ENCODE measurements at regions not wholly inside any gene's neighbourhood (a gene's known extent, or its start where the extent isn't known, plus 50 kb on each side); places are given as distances from the start of the nearest gene placed in this dataset.

- no peaks in the 10 kb centered on the region for H3K36me3 ChIP-seq
- H3K4me3 ChIP-seq = no peak overlapping the region
- DNase-seq = peak in 1 of 2 donors; percentile 13
- H3K4me1 ChIP-seq = no peaks in the 10 kb centered on the region
- no peaks in the 10 kb centered on the region for H3K9me3 ChIP-seq
- H3K27me3 ChIP-seq = no peaks in the 10 kb centered on the region
- intact Hi-C loops (cut with DNase I; ENCODE audit: low total_unique reads) = no loop called here
- no peak for TF ChIP-seq CTCF (IDR thresholded peaks at IDR 0.05)
- no peak overlapping the region for H3K27ac ChIP-seq
Observed at GRCh38 chr22:36088292-36088691, 59.7 kb upstream of the RBFOX2 start.

- H3K36me3 ChIP-seq = no peaks in the 10 kb centered on the region
- no peak for TF ChIP-seq CTCF (IDR thresholded peaks at IDR 0.05)
- no peaks in the 10 kb centered on the region for H3K4me1 ChIP-seq
- intact Hi-C loops (cut with DNase I; ENCODE audit: low total_unique reads) = no loop called here
- H3K9me3 ChIP-seq = no peaks in the 10 kb centered on the region
- no peaks in the 10 kb centered on the region for H3K27me3 ChIP-seq
- DNase-seq = no peak
- H3K27ac ChIP-seq = no peak overlapping the region
- H3K4me3 ChIP-seq = no peak overlapping the region
Observed at GRCh38 chr22:36087784-36088183, 59.2 kb upstream of the RBFOX2 start.

GRCh38 chr22:36086629-36087254, 58.1 kb upstream of the RBFOX2 start:
- no peaks in the 10 kb centered on the region for H3K4me1 ChIP-seq
- no peaks in the 10 kb centered on the region for H3K27me3 ChIP-seq
- H3K4me3 ChIP-seq = no peak overlapping the region
- no peaks in the 10 kb centered on the region for H3K9me3 ChIP-seq
- intact Hi-C loops (cut with DNase I; ENCODE audit: low total_unique reads) = no loop called here
- H3K36me3 ChIP-seq = no peaks in the 10 kb centered on the region
- TF ChIP-seq CTCF (IDR thresholded peaks at IDR 0.05) = no peak
- DNase-seq = no peak
- no peak overlapping the region for H3K27ac ChIP-seq

GRCh38 chr22:36086170-36086490, 57.5 kb upstream of the RBFOX2 start:
- H3K36me3 ChIP-seq = no peaks in the 10 kb centered on the region
- TF ChIP-seq CTCF (IDR thresholded peaks at IDR 0.05) = no peak
- intact Hi-C loops (cut with DNase I; ENCODE audit: low total_unique reads) = no loop called here
- H3K4me3 ChIP-seq = no peak overlapping the region
- DNase-seq = no peak
- no peaks in the 10 kb centered on the region for H3K27me3 ChIP-seq
- no peak overlapping the region for H3K27ac ChIP-seq
- H3K4me1 ChIP-seq = no peaks in the 10 kb centered on the region
- no peaks in the 10 kb centered on the region for H3K9me3 ChIP-seq

- intact Hi-C loops (cut with DNase I; ENCODE audit: low total_unique reads) = no loop called here
- no peak for DNase-seq
- no peaks in the 10 kb centered on the region for H3K36me3 ChIP-seq
- no peaks in the 10 kb centered on the region for H3K9me3 ChIP-seq
- H3K27me3 ChIP-seq = no peaks in the 10 kb centered on the region
- H3K27ac ChIP-seq = no peak overlapping the region
- no peak for TF ChIP-seq CTCF (IDR thresholded peaks at IDR 0.05)
- no peak overlapping the region for H3K4me3 ChIP-seq
- H3K4me1 ChIP-seq = no peaks in the 10 kb centered on the region
Observed at GRCh38 chr22:36085476-36086169, 57.0 kb upstream of the RBFOX2 start.

Measured in tibial artery (tissue), 4 donors.